Astrocyte (in vitro differentiated cells and primary cell): ENCODE measurements at regions not wholly inside any gene's neighbourhood (a gene's known extent, or its start where the extent isn't known, plus 50 kb on each side); places are given as distances from the start of the nearest gene placed in this dataset.

Source experiments
- DNase-seq: peaks from one replicate; pipeline ENCODE4 v3.0.0-alpha.2; 2010; ENCODE audit warnings: low read depth
- FAIRE-seq: peaks from 2 replicates; lab custom pipeline; 2011; peaks lifted over from hg19 to GRCh38; lab: Jason Lieb, UNC
- H2AFZ ChIP-seq: 2 replicates; pipeline ENCODE4 v1.6.0; 2012; ENCODE audit warnings: low read depth, low read length, inconsistent platforms
- H3K27ac ChIP-seq: 2 replicates; pipeline ENCODE4 v1.5.1; 2011; ENCODE audit warnings: low read depth, low read length, inconsistent platforms
- H3K27me3 ChIP-seq: 2 replicates; pipeline ENCODE4 v1.6.0; 2011; ENCODE audit warnings: low read length, inconsistent platforms; ENCODE audit not compliant: insufficient read depth
- H3K36me3 ChIP-seq: 2 replicates; pipeline ENCODE4 v1.5.1; 2011; ENCODE audit warnings: low read length, inconsistent platforms; ENCODE audit not compliant: insufficient read depth
- H3K4me1 ChIP-seq: 2 replicates; pipeline ENCODE4 v1.5.1; 2011; ENCODE audit warnings: low read length, inconsistent platforms; ENCODE audit not compliant: insufficient read depth
- H3K4me2 ChIP-seq: 2 replicates; pipeline ENCODE4 v1.6.0; 2012; ENCODE audit warnings: low read length, inconsistent platforms
- H3K4me3 ChIP-seq: 2 replicates; pipeline ENCODE4 v1.5.1; 2011; ENCODE audit warnings: low read depth, mild to moderate bottlenecking, low read length, inconsistent platforms; ENCODE audit not compliant: insufficient read depth
- H3K79me2 ChIP-seq: 2 replicates; pipeline ENCODE4 v1.6.0; 2012; ENCODE audit warnings: mild to moderate bottlenecking, low read length, inconsistent platforms; ENCODE audit not compliant: insufficient read depth
- H3K9ac ChIP-seq: 2 replicates; pipeline ENCODE4 v1.6.0; 2012; ENCODE audit warnings: mild to moderate bottlenecking, low read length, inconsistent platforms
- H3K9me3 ChIP-seq: 2 replicates; pipeline ENCODE4 v1.5.1; 2012; ENCODE audit warnings: low read depth, mild to moderate bottlenecking, low read length, inconsistent platforms; ENCODE audit not compliant: insufficient read depth
- H4K20me1 ChIP-seq: 2 replicates; pipeline ENCODE4 v1.6.0; 2012; ENCODE audit warnings: low read length, inconsistent platforms; ENCODE audit not compliant: insufficient read depth
- H3K27ac Mint-ChIP-seq: one replicate; pipeline ENCODE4 v1.8.0; 2021; ENCODE audit warnings: mild to moderate bottlenecking, mixed read lengths; ENCODE audit not compliant: unreplicated experiment
- H3K27me3 Mint-ChIP-seq: one replicate; pipeline ENCODE4 v1.8.0; 2021; ENCODE audit warnings: low read depth, mixed read lengths; ENCODE audit not compliant: unreplicated experiment
- H3K36me3 Mint-ChIP-seq: one replicate; pipeline ENCODE4 v1.8.0; 2021; ENCODE audit warnings: low read depth, mixed read lengths; ENCODE audit not compliant: unreplicated experiment
- H3K4me1 Mint-ChIP-seq: one replicate; pipeline ENCODE4 v1.8.0; 2021; ENCODE audit warnings: low read depth, mixed read lengths; ENCODE audit not compliant: unreplicated experiment
- H3K4me3 Mint-ChIP-seq: one replicate; pipeline ENCODE4 v1.8.0; 2021; ENCODE audit warnings: mild to moderate bottlenecking, moderate library complexity, mixed read lengths; ENCODE audit not compliant: unreplicated experiment
- H3K9me3 Mint-ChIP-seq: one replicate; pipeline ENCODE4 v1.8.0; 2021; ENCODE audit warnings: mild to moderate bottlenecking, mixed read lengths; ENCODE audit not compliant: unreplicated experiment
- EZH2 ChIP-seq: IDR thresholded peaks from 2 replicates; pipeline ENCODE4 v1.6.1; 2012; ENCODE audit warnings: mild to moderate bottlenecking, low read length, inconsistent platforms; ENCODE audit not compliant: insufficient read depth
- TF ChIP-seq, protein P1 (sequence below): IDR thresholded peaks from 2 replicates; pipeline ENCODE4 v1.5.1; 2011; ENCODE audit warnings: low read depth, mild to moderate bottlenecking, inconsistent platforms, low read length, moderate library complexity; ENCODE audit not compliant: insufficient read depth

DNA sequence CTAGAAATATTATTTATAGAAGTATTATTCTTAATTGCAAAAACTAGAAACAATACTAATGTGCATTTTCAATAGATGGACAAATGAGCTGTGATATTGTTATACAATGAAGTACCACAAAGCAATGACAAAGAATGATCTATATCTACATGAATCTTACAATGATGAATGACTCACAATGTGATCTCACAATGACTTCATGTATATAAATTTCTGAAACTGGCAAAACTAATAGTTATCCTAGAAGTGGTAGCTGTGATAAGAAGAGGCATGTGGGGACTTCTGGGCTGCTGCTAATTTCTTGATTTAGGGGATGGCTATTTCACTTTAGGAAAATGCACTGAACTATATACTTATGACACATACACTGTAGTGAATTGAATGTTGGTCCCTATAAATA, 396.0 kb upstream of the ZNF608 start:
- Histone ChIP-seq H3K27me3 (no peaks in the 10 kb centered on the region), H3K4me1 (no peaks in the 10 kb centered on the region), H3K9ac (no peak overlapping the region), H3K4me2 (no peak overlapping the region), H3K4me3 (no peak overlapping the region), H3K79me2 (no peaks in the 10 kb centered on the region), H3K9me3 (no peaks in the 10 kb centered on the region), H4K20me1 (no peaks in the 10 kb centered on the region), H3K27ac (no peak overlapping the region), H2AFZ (no peak overlapping the region), H3K36me3 (no peaks in the 10 kb centered on the region)
- H3K4me3 Mint-ChIP-seq = no peak overlapping the region
- FAIRE-seq (no peak), DNase-seq (peak; percentile 27)
- H3K27ac Mint-ChIP-seq = no peak overlapping the region
- H3K27me3 Mint-ChIP-seq = no peaks in the 10 kb centered on the region
- no peaks in the 10 kb centered on the region for H3K9me3 Mint-ChIP-seq
- no peaks in the 10 kb centered on the region for H3K36me3 Mint-ChIP-seq
- TF ChIP-seq, protein P1, sequence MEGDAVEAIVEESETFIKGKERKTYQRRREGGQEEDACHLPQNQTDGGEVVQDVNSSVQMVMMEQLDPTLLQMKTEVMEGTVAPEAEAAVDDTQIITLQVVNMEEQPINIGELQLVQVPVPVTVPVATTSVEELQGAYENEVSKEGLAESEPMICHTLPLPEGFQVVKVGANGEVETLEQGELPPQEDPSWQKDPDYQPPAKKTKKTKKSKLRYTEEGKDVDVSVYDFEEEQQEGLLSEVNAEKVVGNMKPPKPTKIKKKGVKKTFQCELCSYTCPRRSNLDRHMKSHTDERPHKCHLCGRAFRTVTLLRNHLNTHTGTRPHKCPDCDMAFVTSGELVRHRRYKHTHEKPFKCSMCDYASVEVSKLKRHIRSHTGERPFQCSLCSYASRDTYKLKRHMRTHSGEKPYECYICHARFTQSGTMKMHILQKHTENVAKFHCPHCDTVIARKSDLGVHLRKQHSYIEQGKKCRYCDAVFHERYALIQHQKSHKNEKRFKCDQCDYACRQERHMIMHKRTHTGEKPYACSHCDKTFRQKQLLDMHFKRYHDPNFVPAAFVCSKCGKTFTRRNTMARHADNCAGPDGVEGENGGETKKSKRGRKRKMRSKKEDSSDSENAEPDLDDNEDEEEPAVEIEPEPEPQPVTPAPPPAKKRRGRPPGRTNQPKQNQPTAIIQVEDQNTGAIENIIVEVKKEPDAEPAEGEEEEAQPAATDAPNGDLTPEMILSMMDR = no peak
- no peak for TF ChIP-seq EZH2
- H3K4me1 Mint-ChIP-seq = peaks cover 15% of the 10 kb centered on the region

DNA sequence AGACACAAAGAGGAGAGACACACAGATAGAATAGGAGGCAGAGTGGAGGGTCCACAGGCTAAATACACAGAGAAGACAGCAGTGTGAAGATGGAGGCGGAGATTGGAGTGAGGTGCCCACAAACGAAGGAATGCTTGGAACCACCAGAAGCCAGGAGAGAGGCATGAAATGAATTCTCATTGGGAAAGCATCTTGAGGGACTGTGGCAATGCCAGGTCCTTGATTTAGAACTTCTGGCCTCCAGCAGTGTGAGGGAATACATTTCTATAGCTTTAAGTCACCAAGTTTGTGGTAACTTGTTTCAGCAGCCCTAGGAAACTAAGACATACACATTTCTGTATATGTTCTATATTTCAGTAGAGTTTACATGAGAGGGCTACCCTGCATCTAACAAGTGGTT, 396.6 kb upstream of the ZNF608 start:
- H3K27ac Mint-ChIP-seq = no peak overlapping the region
- no peaks in the 10 kb centered on the region for H3K36me3 ChIP-seq
- H2AFZ ChIP-seq = no peak overlapping the region

DNA sequence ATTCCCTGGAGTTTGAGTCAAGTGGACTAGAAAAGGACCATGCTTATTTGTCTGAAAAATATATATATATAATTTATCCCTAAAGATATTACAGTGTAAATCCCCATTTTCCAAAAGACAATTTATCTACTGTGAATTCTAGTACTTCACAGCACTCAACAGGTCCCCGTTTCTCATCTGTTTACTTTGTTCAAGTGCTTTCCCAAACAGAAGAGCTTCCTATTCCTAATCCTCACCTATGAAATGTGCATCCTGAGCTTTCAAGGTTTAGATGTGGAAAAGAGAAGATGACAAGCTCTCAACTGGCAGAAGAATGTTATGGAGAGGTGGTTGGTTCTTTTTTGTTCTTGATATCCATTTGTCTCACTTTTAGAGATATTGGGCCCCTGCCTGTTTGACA, 401.6 kb upstream of the ZNF608 start:
- Mint-ChIP-seq H3K27ac (no peak overlapping the region), H3K4me3 (no peak overlapping the region), H3K9me3 (no peaks in the 10 kb centered on the region), H3K4me1 (peaks cover 17% of the 10 kb centered on the region), H3K36me3 (no peaks in the 10 kb centered on the region), H3K27me3 (no peaks in the 10 kb centered on the region)
- FAIRE-seq (no peak), DNase-seq (no peak)
- no peaks in the 10 kb centered on the region for H4K20me1 ChIP-seq
- no peaks in the 10 kb centered on the region for H3K9me3 ChIP-seq
- no peaks in the 10 kb centered on the region for H3K79me2 ChIP-seq
- H3K36me3 ChIP-seq = no peaks in the 10 kb centered on the region
- no peak overlapping the region for H3K4me3 ChIP-seq
- no peaks in the 10 kb centered on the region for H3K4me1 ChIP-seq
- H2AFZ ChIP-seq = no peak overlapping the region
- no peak overlapping the region for H3K27ac ChIP-seq
- H3K27me3 ChIP-seq = no peaks in the 10 kb centered on the region
- H3K9ac ChIP-seq = no peak overlapping the region
- H3K4me2 ChIP-seq = no peak overlapping the region
- TF ChIP-seq EZH2 = no peak
- TF ChIP-seq, protein P1 = no peak

More for the DNA sequence above, 396.6 kb upstream of the ZNF608 start:
- Mint-ChIP-seq H3K4me1 (peaks cover 15% of the 10 kb centered on the region), H3K9me3 (no peaks in the 10 kb centered on the region), H3K36me3 (no peaks in the 10 kb centered on the region), H3K27me3 (no peaks in the 10 kb centered on the region), H3K4me3 (no peak overlapping the region)
- DNase-seq (no peak), FAIRE-seq (no peak)
- H3K9ac ChIP-seq = no peak overlapping the region
- no peaks in the 10 kb centered on the region for H3K27me3 ChIP-seq
- H3K9me3 ChIP-seq = no peaks in the 10 kb centered on the region
- H3K4me3 ChIP-seq = no peak overlapping the region
- no peak overlapping the region for H3K27ac ChIP-seq
- TF ChIP-seq, protein P1 = no peak
- TF ChIP-seq EZH2 = no peak
- no peaks in the 10 kb centered on the region for H4K20me1 ChIP-seq
- H3K79me2 ChIP-seq = no peaks in the 10 kb centered on the region
- H3K4me1 ChIP-seq = no peaks in the 10 kb centered on the region
- H3K4me2 ChIP-seq = no peak overlapping the region
